HG02678 (cell line): ENCODE measurements at regions not wholly inside any gene's neighbourhood (a gene's known extent, or its start where the extent isn't known, plus 50 kb on each side); places are given as distances from the start of the nearest gene placed in this dataset.

Experiments
- ATAC-seq: cut with Tn5 transposase; IDR thresholded peaks from one replicate; pipeline ENCODE4 v1.9.1; 2021; ENCODE audit warnings: mild to moderate bottlenecking, moderate library complexity; ENCODE audit not compliant: unreplicated experiment

GRCh38 chr18:25962919-25963318 lies 127.5 kb downstream of the SS18 start:
- no peak for ATAC-seq

GRCh38 chr18:25962176-25962575 lies 128.2 kb downstream of the SS18 start:
- no peak for ATAC-seq

- ATAC-seq: no peak
Measured at GRCh38 chr18:25957017-25957416, 133.4 kb downstream of the SS18 start.

- ATAC-seq: no peak
Measured at GRCh38 chr18:25953111-25953510, 137.3 kb downstream of the SS18 start.

GRCh38 chr18:25950321-25950720 lies 140.1 kb downstream of the SS18 start:
- no peak for ATAC-seq

GRCh38 chr18:25946540-25946939 lies 143.9 kb downstream of the SS18 start:
- ATAC-seq: no peak

GRCh38 chr18:25935356-25935755 lies 155.1 kb downstream of the SS18 start:
- ATAC-seq: no peak

GRCh38 chr18:25931126-25931525 lies 159.3 kb downstream of the SS18 start:
- ATAC-seq: no peak

GRCh38 chr18:25929787-25930186 lies 160.6 kb downstream of the SS18 start:
- no peak for ATAC-seq

- ATAC-seq: no peak
Measured at GRCh38 chr18:25927830-25928229, 162.6 kb downstream of the SS18 start.

GRCh38 chr18:25923193-25923592 lies 167.2 kb downstream of the SS18 start:
- ATAC-seq: no peak

GRCh38 chr18:25921677-25922421 lies 168.6 kb downstream of the SS18 start:
- ATAC-seq: no peak

GRCh38 chr18:25915907-25916306 lies 174.5 kb downstream of the SS18 start:
- ATAC-seq: no peak

GRCh38 chr18:25898965-25899364 lies 191.4 kb downstream of the SS18 start:
- ATAC-seq: no peak

GRCh38 chr18:25896956-25897355 lies 193.5 kb downstream of the SS18 start:
- no peak for ATAC-seq

- peak; percentile 83 for ATAC-seq
Measured at GRCh38 chr18:25896178-25896780, 194.1 kb downstream of the SS18 start.

GRCh38 chr18:25895518-25895917 lies 194.9 kb downstream of the SS18 start:
- no peak for ATAC-seq

- ATAC-seq: no peak
Measured at GRCh38 chr18:25886283-25886682, 204.1 kb downstream of the SS18 start.

- ATAC-seq: no peak
Measured at GRCh38 chr18:25883091-25883490, 207.3 kb downstream of the SS18 start.

- ATAC-seq: no peak
Measured at GRCh38 chr18:25881149-25881548, 209.3 kb downstream of the SS18 start.

GRCh38 chr18:25880441-25880840 lies 210.0 kb downstream of the SS18 start:
- ATAC-seq: no peak

GRCh38 chr18:25876330-25876948 lies 214.0 kb downstream of the SS18 start:
- ATAC-seq: no peak
